ENCODE measurements at regions not wholly inside any gene's neighbourhood (a gene's known extent, or its start where the extent isn't known, plus 50 kb on each side); places are given as distances from the start of the nearest gene placed in this dataset.
"Not testable (repeated sequence)": the region's sequence is repeated elsewhere in the genome, so short reads cannot be mapped to it uniquely, and the experiment has no call there.

- no peak for DNase-seq (ENCODE audit: low read depth)
Observed at GRCh38 chr15:95741830-95742229, 588.7 kb upstream of the NR2F2 start.

GRCh38 chr15:95742256-95742655 lies 588.2 kb upstream of the NR2F2 start:
- no peak for DNase-seq (ENCODE audit: low read depth)

- no peak for DNase-seq (ENCODE audit: low read depth)
Observed at GRCh38 chr15:95742836-95743235, 587.7 kb upstream of the NR2F2 start.

- DNase-seq (ENCODE audit: low read depth): no peak
Observed at GRCh38 chr15:95757171-95757570, 573.3 kb upstream of the NR2F2 start.

- DNase-seq (ENCODE audit: low read depth): no peak
Observed at GRCh38 chr15:95758451-95758850, 572.0 kb upstream of the NR2F2 start.

GRCh38 chr15:95758851-95759250 lies 571.6 kb upstream of the NR2F2 start:
- DNase-seq (ENCODE audit: low read depth): no peak

- no peak for DNase-seq (ENCODE audit: low read depth)
Observed at GRCh38 chr15:95760508-95760907, 570.0 kb upstream of the NR2F2 start.

GRCh38 chr15:95761501-95762165 lies 568.9 kb upstream of the NR2F2 start:
- no peak for DNase-seq (ENCODE audit: low read depth)

GRCh38 chr15:95763426-95763825 lies 567.1 kb upstream of the NR2F2 start:
- no peak for DNase-seq (ENCODE audit: low read depth)

- DNase-seq (ENCODE audit: low read depth): no peak
Observed at GRCh38 chr15:95765161-95765560, 565.3 kb upstream of the NR2F2 start.

GRCh38 chr15:95770196-95770595 lies 560.3 kb upstream of the NR2F2 start:
- no peak for DNase-seq (ENCODE audit: low read depth)

- DNase-seq (ENCODE audit: low read depth): no peak
Observed at GRCh38 chr15:95772982-95773381, 557.5 kb upstream of the NR2F2 start.

- DNase-seq (ENCODE audit: low read depth): no peak
Observed at GRCh38 chr15:95784508-95784907, 546.0 kb upstream of the NR2F2 start.

GRCh38 chr15:95785276-95785675 lies 545.2 kb upstream of the NR2F2 start:
- DNase-seq (ENCODE audit: low read depth): not testable (repeated sequence)

GRCh38 chr15:95793231-95793630 lies 537.3 kb upstream of the NR2F2 start:
- no peak for DNase-seq (ENCODE audit: low read depth)

- no peak for DNase-seq (ENCODE audit: low read depth)
Observed at GRCh38 chr15:95795386-95795785, 535.1 kb upstream of the NR2F2 start.

GRCh38 chr15:95799286-95800200 lies 531.0 kb upstream of the NR2F2 start:
- no peak for DNase-seq (ENCODE audit: low read depth)

- no peak for DNase-seq (ENCODE audit: low read depth)
Observed at GRCh38 chr15:95804484-95804883, 526.0 kb upstream of the NR2F2 start.

GRCh38 chr15:95812491-95812890 lies 518.0 kb upstream of the NR2F2 start:
- no peak for DNase-seq (ENCODE audit: low read depth)

- no peak for DNase-seq (ENCODE audit: low read depth)
Observed at GRCh38 chr15:95814908-95815307, 515.6 kb upstream of the NR2F2 start.

- DNase-seq (ENCODE audit: low read depth): no peak
Observed at GRCh38 chr15:95816591-95816990, 513.9 kb upstream of the NR2F2 start.

GRCh38 chr15:95822961-95823360 lies 507.5 kb upstream of the NR2F2 start:
- DNase-seq (ENCODE audit: low read depth): no peak

- no peak for DNase-seq (ENCODE audit: low read depth)
Observed at GRCh38 chr15:95825208-95825607, 505.3 kb upstream of the NR2F2 start.
